GM19468 (cell line): ENCODE measurements at regions not wholly inside any gene's neighbourhood (a gene's known extent, or its start where the extent isn't known, plus 50 kb on each side); places are given as distances from the start of the nearest gene placed in this dataset.
"Not testable (repeated sequence)": the region's sequence is repeated elsewhere in the genome, so short reads cannot be mapped to it uniquely, and the experiment has no call there.

Experiments
- ATAC-seq: cut with Tn5 transposase; IDR thresholded peaks from one replicate; pipeline ENCODE4 v1.9.1; 2021; ENCODE audit warnings: mild to moderate bottlenecking, moderate library complexity, moderate number of reproducible peaks; ENCODE audit not compliant: unreplicated experiment; ENCODE audit errors: extremely low read depth

DNA sequence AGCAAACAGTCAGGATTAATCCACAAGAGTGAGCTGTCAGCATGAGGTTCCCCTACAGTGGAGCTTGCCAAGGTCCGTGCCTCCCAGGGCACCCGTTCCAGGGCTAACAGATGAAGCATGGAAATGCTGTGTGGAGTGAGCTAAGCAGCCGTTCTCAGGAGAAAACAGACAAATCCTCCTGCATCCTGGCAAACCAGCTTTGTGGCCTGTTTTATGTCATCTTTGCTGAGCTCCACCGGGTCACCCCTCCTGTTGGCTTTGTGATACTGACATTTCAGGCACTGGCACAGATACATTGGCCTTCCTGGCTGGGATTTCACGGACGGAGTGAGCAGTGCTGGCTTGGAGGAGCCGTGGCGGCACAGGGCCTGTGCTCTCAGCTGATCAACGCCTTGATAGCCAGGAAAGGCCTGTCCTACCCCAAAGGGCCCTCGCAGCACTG, 459.2 kb downstream of the PREX1 start:
- ATAC-seq = not testable (repeated sequence)

DNA sequence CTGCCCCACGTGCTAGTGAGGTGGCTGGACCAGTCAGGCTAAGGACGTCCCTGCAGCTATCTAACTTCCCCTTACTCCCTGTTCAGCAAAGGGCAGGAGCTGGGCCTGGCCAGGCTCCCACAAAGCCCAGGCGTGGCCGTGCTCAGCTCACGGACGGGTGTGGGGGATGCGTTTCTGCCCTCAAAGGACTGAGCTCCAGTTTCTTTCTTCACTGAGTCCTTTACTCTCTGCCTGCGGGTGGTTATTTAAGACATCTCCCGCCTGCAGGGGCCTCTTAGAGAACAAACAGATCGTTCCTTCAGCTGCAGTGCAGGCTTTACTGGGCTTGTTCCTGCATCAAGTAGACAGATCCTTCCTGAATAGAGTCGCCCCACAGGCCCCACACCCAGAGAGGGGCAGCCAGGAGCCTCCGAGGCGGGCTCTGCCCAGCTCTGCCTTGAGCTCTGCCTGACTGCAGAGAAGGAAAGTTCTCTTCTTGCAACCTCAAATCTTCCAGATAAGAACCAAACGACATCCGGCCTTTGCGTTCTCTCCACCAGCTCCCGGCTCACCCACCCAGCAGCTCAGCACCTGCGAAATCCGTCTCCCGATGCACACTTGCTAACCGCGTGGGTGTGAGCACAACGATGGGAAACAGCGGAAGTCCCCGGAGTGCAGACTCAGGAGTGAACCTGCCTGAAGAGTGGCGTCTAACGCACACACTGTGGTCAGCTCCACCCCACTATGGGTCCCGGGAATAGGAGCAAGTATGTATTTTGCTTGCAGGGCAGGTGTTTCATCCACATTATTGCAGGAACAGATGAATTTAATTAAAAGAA, 460.0 kb downstream of the PREX1 start:
- ATAC-seq = not testable (repeated sequence)

DNA sequence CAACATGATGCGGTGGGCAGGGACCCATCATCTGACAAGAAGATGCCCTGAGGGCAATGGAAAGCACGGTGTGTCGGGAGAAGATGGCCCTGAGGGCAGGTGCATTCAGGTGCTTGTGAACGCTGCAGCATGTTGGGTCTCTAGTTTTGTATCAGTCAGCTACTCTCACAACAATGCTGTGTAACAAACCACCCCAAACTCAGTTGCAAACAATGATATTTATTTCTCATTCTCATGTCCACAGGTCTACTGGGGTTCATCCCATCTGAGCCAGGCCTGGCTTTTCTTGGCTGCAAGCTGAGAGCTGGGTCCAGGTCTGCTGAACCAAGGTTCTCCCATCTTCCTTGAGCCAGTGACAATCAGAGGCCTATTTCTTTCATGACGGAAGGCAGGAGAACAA, 461.6 kb downstream of the PREX1 start:
- ATAC-seq = no peak

DNA sequence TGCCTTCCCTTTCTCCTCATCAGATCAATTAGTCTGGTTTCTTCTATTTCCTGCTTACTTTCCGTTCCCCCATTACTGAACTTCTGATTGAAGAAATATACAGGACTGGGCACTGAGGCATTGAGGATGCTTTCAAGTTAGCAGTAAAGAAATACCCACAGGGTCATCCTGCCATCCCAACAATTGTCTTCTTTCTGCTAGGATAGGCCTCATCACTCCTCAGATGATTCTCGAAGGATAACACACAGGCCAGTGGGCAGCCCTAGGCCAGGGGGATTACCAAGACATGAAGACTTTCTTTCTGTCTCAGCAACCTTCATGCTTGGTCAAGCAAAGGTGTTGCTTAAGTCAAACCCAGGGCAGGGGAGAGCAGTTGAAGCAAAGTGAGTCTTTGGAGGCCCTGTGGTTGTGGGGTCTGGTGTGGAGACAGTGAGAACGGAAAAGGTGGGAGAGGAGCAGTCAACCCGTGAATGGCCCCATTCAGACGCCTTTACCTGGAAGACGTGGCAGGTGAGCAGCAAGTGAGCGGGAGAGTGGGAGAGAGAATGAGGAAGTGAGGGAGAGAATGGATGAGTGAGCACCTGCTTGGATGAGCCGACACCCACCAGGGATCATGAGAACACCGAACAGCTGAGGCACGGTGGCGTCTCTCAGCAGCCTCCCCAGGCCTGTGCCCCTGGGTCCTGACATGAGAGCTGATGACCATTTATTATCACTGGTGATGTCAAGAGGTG, 462.9 kb downstream of the PREX1 start:
- ATAC-seq = no peak

DNA sequence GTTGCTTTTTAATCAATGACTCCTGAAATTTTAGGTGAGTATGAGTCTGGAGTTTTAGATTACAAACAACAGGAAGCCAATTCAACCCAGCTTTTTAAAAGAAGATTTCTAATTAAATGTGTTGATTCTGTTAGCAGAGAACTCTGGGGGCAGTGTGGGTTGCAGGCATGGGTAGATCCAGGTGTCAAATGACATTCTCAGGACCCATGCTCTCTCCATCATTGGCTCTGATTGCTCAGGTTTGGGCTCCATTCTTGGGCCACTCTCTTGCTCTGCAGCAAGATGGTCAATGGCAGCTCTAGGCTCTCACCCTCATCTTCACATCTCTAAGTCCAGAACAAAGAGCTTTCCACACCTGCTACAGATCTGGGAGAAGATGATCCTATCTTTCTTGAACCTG, 463.7 kb downstream of the PREX1 start:
- ATAC-seq = no peak

DNA sequence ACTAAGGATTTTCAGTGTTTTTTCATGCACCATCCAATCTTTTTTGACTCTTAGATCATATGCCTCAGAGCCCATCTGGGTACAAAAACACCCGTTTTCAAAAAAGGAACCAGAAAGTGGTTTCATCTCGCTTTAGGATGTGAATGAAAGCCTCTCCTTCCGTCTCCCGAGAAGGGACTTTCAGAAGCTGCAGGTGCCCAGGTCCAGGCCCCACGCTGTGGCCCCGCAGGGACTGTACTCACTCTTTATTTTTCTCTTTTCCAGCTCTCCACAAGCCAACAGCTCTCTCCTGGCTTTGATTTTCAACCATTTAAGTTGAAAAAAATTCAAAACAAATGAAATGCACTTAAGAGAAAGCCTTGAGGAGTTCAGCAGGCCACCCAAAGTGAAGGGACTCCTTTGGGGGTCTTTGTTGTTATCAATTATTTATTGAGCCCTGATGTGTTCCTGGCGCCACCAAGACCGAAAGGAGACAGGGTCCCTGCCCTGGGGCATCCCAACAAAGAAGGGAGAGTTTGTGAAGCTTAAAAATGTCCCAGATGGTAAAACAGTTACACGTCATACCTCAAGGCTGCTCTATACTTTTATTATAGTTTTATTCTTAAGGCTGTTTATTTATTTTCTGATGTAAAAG, 467.3 kb downstream of the PREX1 start:
- no peak for ATAC-seq

DNA sequence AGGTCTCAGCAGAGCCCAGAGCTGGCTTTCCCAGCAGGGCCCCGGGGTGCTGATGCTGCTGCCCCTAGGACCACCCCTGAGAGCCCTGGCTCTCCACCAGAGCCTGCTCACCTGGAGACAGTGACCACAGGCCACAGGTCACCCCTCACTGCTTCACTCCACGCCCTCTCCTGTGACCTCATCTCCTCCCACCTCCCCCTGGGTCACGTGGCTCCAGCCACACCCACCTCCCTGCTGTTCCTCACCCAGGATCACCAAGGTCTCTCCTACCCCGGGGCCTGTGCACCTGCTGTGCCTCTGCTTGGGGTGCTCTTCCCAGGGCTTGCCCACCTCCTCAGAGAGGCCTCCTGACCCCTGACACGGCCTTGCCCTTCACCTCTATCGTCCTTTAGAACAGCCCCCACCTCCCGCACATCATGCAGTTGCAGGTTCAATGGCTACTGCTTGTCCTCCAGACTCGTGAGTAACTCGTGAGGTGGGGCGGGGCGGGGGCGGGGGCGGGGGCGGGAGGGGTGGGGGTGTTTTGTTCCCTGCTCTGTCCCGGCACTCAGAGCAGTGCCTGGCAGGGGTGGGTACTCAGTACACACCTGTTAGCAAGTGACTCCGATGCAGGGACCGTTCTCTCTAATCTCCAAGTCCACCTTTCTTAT, 468.0 kb downstream of the PREX1 start:
- no peak for ATAC-seq

DNA sequence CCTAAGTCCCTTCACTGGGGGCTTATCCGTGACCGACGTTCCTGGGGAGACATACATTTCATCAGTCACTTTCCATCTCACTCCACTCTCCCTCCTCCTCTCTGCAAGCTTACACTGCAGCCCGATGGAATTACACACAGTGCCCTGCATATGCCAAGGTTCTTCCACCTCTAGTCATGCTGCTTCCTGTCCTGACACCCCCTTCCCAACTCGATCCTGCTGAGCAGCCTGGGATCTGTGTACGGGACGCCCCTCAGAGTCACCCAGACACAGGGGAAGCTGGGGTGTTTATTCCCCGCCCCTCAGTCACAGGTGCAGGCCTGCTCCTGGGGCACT, 468.8 kb downstream of the PREX1 start:
- ATAC-seq = not testable (repeated sequence)

DNA sequence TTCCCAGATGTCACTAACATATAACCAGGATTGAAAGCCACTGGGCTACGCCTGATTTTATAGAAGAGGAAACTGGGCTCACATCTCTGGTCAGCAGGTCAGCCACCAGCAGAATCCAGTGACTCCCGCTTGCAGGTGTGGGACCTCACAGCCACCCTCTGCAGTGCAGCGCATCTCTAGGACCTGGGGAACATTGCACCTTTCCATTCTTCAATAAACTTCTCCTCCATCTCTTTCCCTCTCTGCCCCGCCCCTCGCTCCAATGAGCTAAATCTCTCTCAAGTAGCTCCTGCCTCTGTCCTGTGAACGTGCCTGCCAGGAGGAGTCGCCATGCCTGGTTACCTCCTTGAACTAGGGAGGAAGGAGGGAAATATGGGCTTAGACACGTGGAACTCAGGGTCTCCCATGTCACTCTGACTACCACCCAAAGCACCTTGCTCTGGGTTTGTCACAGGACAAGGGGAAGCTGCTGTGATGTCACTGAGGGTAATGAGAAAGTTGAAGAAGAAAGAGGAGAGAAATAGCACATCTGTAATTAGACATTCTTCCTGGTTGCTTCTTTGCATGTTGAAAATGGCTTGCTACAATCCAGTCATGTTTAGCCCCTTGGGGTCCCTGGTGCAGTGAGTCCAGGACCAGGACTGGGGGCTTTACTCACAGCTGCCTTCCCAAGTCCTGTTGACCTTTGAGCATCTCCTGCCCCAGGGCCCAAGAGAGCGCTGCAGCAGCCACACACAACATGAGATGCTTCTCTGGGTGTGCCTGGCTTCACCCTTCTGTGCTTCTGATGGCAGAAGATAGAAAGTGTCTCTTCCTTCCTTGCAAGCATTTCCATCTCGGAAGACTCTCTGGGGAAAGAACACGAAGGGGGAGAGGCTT, 469.4 kb downstream of the PREX1 start:
- ATAC-seq = no peak

DNA sequence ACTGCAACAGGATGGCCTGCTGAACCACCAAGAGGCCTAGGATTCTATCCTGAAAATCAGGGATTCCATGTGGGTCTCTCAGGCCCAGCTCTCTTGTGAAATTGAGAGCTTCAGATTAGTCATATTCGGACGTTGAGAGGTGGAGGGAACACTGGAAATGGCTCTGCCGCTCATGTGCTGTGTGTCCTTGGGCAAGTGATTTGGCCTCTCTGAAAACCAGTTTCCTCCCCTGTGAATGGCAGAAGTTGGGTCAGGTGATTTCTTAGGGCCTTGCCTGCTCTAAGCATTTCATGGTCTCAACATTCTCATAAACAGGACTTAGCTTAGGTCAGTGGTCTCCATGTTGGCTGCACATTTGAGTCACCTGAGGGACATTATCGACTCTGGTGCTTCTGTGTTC, 470.1 kb downstream of the PREX1 start:
- no peak for ATAC-seq

DNA sequence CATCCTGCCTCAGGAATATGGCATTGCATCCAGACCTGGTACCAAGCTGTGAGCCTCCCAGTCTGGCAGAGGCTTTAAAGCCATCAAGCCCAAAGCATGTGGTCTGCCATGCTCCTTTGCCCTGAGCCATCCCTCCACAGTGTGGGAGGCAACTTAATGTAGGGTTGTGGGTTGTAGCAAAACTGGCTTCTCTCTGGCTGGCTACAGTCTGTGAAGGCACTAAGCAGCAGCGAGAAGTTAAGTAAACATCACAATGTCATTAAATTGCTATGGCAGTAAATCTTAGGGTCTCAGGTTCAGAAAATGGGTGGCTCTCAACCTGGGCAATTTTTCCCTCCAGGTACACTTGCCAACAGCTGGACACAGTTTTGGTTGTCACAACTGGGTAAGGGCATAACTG, 472.9 kb downstream of the PREX1 start:
- no peak for ATAC-seq

DNA sequence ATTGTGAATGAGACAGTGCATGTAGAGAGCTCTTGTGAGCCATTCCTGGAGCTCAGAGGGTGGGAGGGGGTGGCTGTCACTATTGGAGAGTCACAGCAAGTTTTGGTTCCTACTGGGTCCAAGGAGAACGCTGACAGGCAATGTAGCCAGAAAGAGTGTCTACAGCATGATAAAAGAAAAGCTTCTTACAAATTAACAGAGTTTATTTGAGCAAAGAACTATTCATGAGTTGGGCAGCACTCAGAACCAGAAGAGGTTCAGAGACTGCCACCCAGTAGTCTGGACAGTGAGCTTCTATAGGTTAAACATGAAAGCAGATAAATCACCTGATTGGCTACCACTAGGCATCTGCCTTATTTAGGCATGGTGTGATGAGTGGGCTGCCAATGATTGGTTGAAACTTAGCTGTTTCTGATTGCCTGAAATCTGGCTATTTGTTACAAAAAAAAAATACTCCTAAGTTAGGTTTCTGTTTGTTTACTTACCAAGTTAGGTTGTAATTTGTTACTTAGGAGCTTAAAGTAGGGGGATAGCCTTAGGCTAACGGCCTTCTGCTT, 473.4 kb downstream of the PREX1 start:
- ATAC-seq = no peak

DNA sequence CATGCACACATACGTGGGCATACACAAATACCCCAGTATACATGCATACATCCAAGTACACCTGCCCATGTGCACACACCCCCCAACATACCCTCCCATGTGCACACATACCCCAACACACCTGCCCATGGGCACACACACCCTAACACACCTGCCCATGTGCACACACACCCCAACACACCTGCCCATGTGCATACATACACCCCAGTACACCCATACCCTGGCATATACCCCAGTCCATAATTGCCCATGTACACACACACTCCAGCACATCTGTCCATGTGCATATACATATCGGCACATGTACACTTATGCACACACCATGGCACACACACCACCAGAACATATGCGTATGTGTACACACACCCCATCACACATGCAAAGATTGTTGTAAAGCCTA, 475.2 kb downstream of the PREX1 start:
- ATAC-seq = no peak

DNA sequence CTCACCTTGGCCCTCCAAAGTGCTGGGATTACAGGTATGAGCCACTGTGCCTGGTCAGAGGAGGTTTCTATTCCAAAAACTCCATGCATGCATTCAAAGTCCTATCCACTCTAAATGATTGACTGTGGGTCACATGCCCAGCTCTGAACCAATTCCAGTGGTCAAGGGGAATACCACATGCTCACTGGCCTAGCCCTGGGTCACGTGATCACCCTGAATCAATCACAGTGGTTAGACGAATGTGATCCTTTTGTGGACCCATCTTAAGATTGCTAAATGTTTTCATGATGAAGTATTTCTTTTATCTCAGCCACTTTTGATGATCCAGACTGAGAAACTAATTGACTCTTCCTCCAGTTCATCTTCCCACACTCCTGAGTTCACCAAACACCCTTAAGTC, 475.8 kb downstream of the PREX1 start:
- no peak for ATAC-seq

DNA sequence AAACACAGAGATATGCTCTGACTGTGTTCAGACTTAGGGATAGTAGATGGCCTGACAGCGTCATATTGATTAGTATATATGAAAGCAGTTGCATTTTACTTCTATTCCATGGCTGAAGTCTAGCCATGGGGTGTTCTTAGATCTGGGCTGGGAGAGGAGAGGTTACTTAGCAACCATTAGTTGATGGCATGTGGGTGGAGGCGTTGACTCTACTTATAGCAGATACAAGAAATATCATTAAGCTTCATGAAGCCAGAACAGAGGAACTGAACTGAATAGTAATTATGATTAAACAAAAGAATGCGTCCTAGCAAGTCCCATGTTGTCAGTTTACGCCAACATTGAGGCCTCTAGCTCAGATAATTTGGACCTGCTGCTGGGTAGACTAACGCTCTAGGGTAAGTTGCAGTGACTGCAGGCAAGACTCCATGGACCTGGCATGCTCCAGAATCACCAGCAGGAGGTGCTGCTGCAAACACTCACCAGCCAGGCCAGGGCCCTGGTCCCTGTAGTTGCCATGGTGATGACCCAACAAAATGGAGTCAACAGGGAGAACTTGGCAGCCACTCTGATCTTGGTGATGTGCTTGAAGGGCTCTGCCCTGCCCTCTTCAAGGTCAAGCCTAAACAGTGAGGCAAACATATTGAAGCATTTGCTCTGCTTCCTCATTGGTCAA, 477.3 kb downstream of the PREX1 start:
- ATAC-seq = no peak

DNA sequence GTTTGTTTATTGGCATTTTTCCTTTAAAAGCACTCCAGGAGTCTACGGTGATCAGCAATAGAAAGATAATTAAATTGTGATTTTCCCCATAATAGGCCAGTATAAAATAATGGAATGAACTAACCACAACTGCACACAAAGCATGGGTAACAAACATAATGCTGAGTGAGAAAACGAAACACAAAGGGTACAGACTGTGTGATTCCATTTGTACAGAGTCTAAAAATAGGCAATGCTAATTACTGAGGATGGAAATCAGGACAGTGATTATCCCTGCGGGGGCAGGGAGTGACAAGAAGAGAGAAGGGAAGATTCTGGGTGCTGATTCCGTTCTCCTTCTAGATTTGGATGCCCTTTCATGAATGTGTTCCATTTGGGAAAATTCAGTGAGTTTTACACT, 478.1 kb downstream of the PREX1 start:
- no peak for ATAC-seq

DNA sequence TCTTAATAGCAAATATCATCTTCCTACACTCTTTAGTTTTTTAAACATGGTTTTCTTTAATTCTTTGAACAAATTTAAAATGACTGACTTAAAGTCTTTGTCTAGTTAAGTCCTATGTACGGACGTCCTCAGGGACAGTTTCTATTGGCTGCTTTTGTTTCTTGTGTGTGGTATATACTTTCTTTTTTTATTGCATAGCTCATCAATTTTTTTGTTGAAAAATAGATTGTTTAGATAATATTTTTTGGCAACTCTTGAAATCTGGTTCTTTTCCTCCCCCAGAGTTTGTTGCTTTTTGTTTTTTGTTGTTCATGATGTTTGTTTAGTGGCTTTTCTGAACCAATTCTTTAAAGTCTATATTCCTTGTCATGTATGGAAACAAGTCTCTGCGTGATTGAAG, 479.8 kb downstream of the PREX1 start:
- no peak for ATAC-seq

DNA sequence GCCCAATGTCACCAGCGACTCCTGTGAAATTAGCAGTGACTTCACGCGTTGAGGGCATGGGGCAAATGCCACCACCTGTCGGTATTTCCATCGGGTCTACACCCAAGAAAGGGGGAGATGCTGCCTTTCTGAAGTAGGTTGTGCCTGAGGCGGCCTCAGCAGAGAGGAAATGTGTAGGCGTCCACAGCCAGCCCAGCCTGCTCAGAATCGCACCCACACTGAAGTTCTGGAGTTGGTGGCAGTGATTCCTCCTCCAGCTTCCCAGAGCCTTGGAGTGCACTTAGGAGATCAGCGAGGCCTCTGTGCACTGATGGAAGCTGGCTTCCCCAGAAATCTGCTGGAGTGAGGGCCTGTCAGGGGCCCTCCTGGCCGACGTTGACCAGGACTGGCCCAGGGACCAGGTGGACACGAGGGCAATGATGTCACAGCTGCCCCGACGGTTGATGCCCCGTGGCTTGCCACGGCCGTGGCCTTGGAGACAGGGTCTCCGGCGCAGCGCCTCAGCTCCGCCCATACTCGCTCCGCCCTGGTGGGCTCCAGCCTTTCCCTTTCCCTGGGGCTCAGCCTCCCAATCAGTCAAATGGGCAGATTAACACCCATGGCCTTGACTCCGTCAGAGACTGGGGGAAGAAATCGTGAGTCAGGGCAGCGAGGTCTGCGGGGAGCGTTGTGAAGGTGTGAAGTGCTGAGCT, 484.8 kb downstream of the PREX1 start:
- no peak for ATAC-seq
